Embryonic facial prominence (tissue), 1 donor: ENCODE measurements at regions not wholly inside any gene's neighbourhood (a gene's known extent, or its start where the extent isn't known, plus 50 kb on each side); places are given as distances from the start of the nearest gene placed in this dataset.
"Not testable (repeated sequence)": the region's sequence is repeated elsewhere in the genome, so short reads cannot be mapped to it uniquely, and the experiment has no call there.

Source experiments
- DNase-seq: peaks from one replicate; pipeline ENCODE4 v3.0.0-alpha.2; 2016; ENCODE audit errors: extremely low spot score

GRCh38 chr18:39232937-39233336, 1667.3 kb upstream of the CELF4 start:
- DNase-seq: no peak

- DNase-seq: no peak
These were observed 1666.9 kb upstream of the CELF4 start for GRCh38 chr18:39232490-39232889.

GRCh38 chr18:39230086-39230803, 1664.6 kb upstream of the CELF4 start:
- no peak for DNase-seq

GRCh38 chr18:39227769-39228168, 1662.2 kb upstream of the CELF4 start:
- not testable (repeated sequence) for DNase-seq

- no peak for DNase-seq
These were observed 1659.8 kb upstream of the CELF4 start for GRCh38 chr18:39225373-39225772.

GRCh38 chr18:39223283-39223682, 1657.7 kb upstream of the CELF4 start:
- DNase-seq: no peak

GRCh38 chr18:39215920-39216319, 1650.3 kb upstream of the CELF4 start:
- DNase-seq: no peak

GRCh38 chr18:39211461-39211860, 1645.9 kb upstream of the CELF4 start:
- no peak for DNase-seq

GRCh38 chr18:39209173-39209572, 1643.6 kb upstream of the CELF4 start:
- no peak for DNase-seq

GRCh38 chr18:39208729-39209128, 1643.1 kb upstream of the CELF4 start:
- no peak for DNase-seq

GRCh38 chr18:39208190-39208589, 1642.6 kb upstream of the CELF4 start:
- DNase-seq: no peak

GRCh38 chr18:39206398-39207103, 1641.0 kb upstream of the CELF4 start:
- DNase-seq: not testable (repeated sequence)

- DNase-seq: no peak
These were observed 1640.1 kb upstream of the CELF4 start for GRCh38 chr18:39205565-39206195.

- no peak for DNase-seq
These were observed 1634.6 kb upstream of the CELF4 start for GRCh38 chr18:39200153-39200552.

GRCh38 chr18:39199231-39199855, 1633.7 kb upstream of the CELF4 start:
- no peak for DNase-seq

- DNase-seq: no peak
These were observed 1632.8 kb upstream of the CELF4 start for GRCh38 chr18:39198376-39198775.

- no peak for DNase-seq
These were observed 1626.3 kb upstream of the CELF4 start for GRCh38 chr18:39191931-39192330.

- no peak for DNase-seq
These were observed 1625.5 kb upstream of the CELF4 start for GRCh38 chr18:39191058-39191457.

GRCh38 chr18:39190508-39190907, 1624.9 kb upstream of the CELF4 start:
- no peak for DNase-seq

- DNase-seq: no peak
These were observed 1622.7 kb upstream of the CELF4 start for GRCh38 chr18:39188278-39188677.

- no peak for DNase-seq
These were observed 1620.4 kb upstream of the CELF4 start for GRCh38 chr18:39186008-39186407.

GRCh38 chr18:39184176-39184575, 1618.6 kb upstream of the CELF4 start:
- no peak for DNase-seq
